ENCODE measurements at regions not wholly inside any gene's neighbourhood (a gene's known extent, or its start where the extent isn't known, plus 50 kb on each side); places are given as distances from the start of the nearest gene placed in this dataset.

GRCh38 chr21:18493422-18493821 is 89.8 kb upstream of the TMPRSS15 start:
- no peak for TF ChIP-seq CTCF (IDR thresholded peaks at IDR 0.05)
- no peak for TF ChIP-seq EP300 (IDR thresholded peaks at IDR 0.05)
